Endodermal cell (in vitro differentiated cells): ENCODE measurements at regions not wholly inside any gene's neighbourhood (a gene's known extent, or its start where the extent isn't known, plus 50 kb on each side); places are given as distances from the start of the nearest gene placed in this dataset.

Experiments used
- DNase-seq: peaks from one replicate; pipeline ENCODE4 v3.0.0-alpha.2; 2017
- H3K27ac ChIP-seq: 2 replicates; pipeline ENCODE4 v1.5.1; 2013; ENCODE audit warnings: mild to moderate bottlenecking, low read depth, low read length, moderate library complexity
- H3K27me3 ChIP-seq: 2 replicates; pipeline ENCODE4 v1.6.1; 2013; ENCODE audit warnings: mild to moderate bottlenecking, low read length, moderate library complexity; ENCODE audit not compliant: insufficient read depth, control insufficient read depth, poor library complexity, severe bottlenecking
- H3K36me3 ChIP-seq: 2 replicates; pipeline ENCODE4 v1.7.0; 2013; ENCODE audit warnings: mild to moderate bottlenecking, low read length, moderate library complexity; ENCODE audit not compliant: control insufficient read depth, insufficient read depth
- H3K4me1 ChIP-seq: one replicate; pipeline ENCODE4 v1.7.0; 2013; ENCODE audit warnings: low read length; ENCODE audit not compliant: control insufficient read depth, insufficient read depth
- H3K4me3 ChIP-seq: 2 replicates; pipeline ENCODE4 v1.5.1; 2013; ENCODE audit warnings: mild to moderate bottlenecking, low read length, moderate library complexity
- H3K9ac ChIP-seq: 2 replicates; pipeline ENCODE4 v1.6.1; 2013; ENCODE audit warnings: mild to moderate bottlenecking, low read length, moderate library complexity; ENCODE audit not compliant: poor library complexity, severe bottlenecking; ENCODE audit errors: extremely low read depth
- H3K9me3 ChIP-seq: 2 replicates; pipeline ENCODE4 v1.6.1; 2013; ENCODE audit warnings: mild to moderate bottlenecking, low read length, moderate library complexity; ENCODE audit not compliant: control insufficient read depth
- H3K27ac Mint-ChIP-seq: 2 replicates; pipeline ENCODE4 v1.8.0; 2020; ENCODE audit warnings: mixed read lengths
- H3K27me3 Mint-ChIP-seq: 2 replicates; pipeline ENCODE4 v1.8.0; 2021; ENCODE audit warnings: mild to moderate bottlenecking, mixed read lengths; ENCODE audit not compliant: insufficient read depth
- H3K36me3 Mint-ChIP-seq: 2 replicates; pipeline ENCODE4 v1.8.0; 2020; ENCODE audit warnings: low read depth, mixed read lengths
- H3K4me1 Mint-ChIP-seq: 2 replicates; pipeline ENCODE4 v1.8.0; 2020; ENCODE audit warnings: mixed read lengths
- H3K4me3 Mint-ChIP-seq: 2 replicates; pipeline ENCODE4 v1.8.0; 2020; ENCODE audit warnings: mild to moderate bottlenecking, moderate library complexity, mixed read lengths
- H3K9me3 Mint-ChIP-seq: 2 replicates; pipeline ENCODE4 v1.8.0; 2020; ENCODE audit warnings: mild to moderate bottlenecking, mixed read lengths
- CTCF ChIP-seq: fragments of 200-600 bp; sonication (generic); conservative IDR thresholded peaks from 2 replicates; pipeline ENCODE4 v1.5.0; 2021; ENCODE audit warnings: antibody characterized with exemption, mild to moderate bottlenecking
- WGBS, 2 experiments: methylation state at CpG; one replicate each; pipeline versions ENCODE4 v1.1.5 to v1.1.7; 2013; ENCODE audit warnings: missing lambda C conversion rate in 2 of 2, mixed read lengths in 1 of 2; ENCODE audit not compliant: insufficient coverage in 1 of 2, insufficient read length in 1 of 2; 5-methylcytosine and 5-hydroxymethylcytosine counted together

DNA sequence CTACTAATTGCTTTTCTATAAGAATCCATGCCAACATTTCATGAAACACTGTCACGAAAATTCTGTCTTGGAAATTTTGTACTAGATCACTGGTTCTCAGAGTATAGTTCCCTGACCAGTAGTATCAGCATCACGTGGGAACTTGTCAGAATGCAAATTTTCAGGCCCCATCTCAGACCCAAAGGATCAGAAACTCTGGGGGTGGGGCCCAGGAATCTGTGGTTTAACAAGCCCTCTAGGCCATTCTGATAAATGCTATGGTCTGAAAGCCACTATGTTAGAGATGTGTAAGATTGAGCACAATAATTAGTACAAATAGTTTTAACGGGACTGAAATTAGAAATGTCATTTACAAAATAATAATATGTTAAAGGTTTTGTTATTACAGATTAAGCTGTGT, 615.7 kb upstream of the ARRDC3 start:
- H3K27me3 ChIP-seq = no peaks in the 10 kb centered on the region
- H3K9ac ChIP-seq = no peak overlapping the region
- H3K27ac ChIP-seq = no peak overlapping the region
- H3K4me3 ChIP-seq = no peak overlapping the region
- Mint-ChIP-seq H3K27me3 (no peaks in the 10 kb centered on the region), H3K36me3 (no peaks in the 10 kb centered on the region), H3K9me3 (no peaks in the 10 kb centered on the region), H3K27ac (no peak overlapping the region), H3K4me1 (no peaks in the 10 kb centered on the region), H3K4me3 (no peak overlapping the region)
- no peaks in the 10 kb centered on the region for H3K36me3 ChIP-seq
- 60 to 75% methylated on average over 2 to 3 of the region's 3 CpGs for WGBS, 2 experiments
- H3K9me3 ChIP-seq = no peaks in the 10 kb centered on the region
- no peak for TF ChIP-seq CTCF
- DNase-seq = no peak
- no peaks in the 10 kb centered on the region for H3K4me1 ChIP-seq

- DNase-seq = no peak
- TF ChIP-seq CTCF = no peak
- WGBS, 2 experiments = 80 to 89% methylated on average over 1 of the region's 1 CpG
- H3K4me1 Mint-ChIP-seq = no peaks in the 10 kb centered on the region
- no peak overlapping the region for H3K4me3 Mint-ChIP-seq
- Histone ChIP-seq H3K36me3 (no peaks in the 10 kb centered on the region), H3K27ac (no peak overlapping the region), H3K9ac (no peak overlapping the region), H3K4me1 (no peaks in the 10 kb centered on the region), H3K4me3 (no peak overlapping the region), H3K27me3 (no peaks in the 10 kb centered on the region), H3K9me3 (no peaks in the 10 kb centered on the region)
- no peaks in the 10 kb centered on the region for H3K36me3 Mint-ChIP-seq
- no peak overlapping the region for H3K27ac Mint-ChIP-seq
- no peaks in the 10 kb centered on the region for H3K9me3 Mint-ChIP-seq
- H3K27me3 Mint-ChIP-seq = no peaks in the 10 kb centered on the region
These were observed 600.8 kb upstream of the ARRDC3 start for GRCh38 chr5:91983869-91984268.

- H3K9me3 Mint-ChIP-seq = no peaks in the 10 kb centered on the region
- TF ChIP-seq CTCF = no peak
- H3K9ac ChIP-seq = no peak overlapping the region
- H3K36me3 Mint-ChIP-seq = no peaks in the 10 kb centered on the region
- H3K4me3 Mint-ChIP-seq = no peak overlapping the region
- no peaks in the 10 kb centered on the region for H3K27me3 Mint-ChIP-seq
- H3K27ac ChIP-seq = peak overlapping the region; percentile 76
- H3K4me1 Mint-ChIP-seq = peaks cover 4% of the 10 kb centered on the region
- no peaks in the 10 kb centered on the region for H3K4me1 ChIP-seq
- H3K36me3 ChIP-seq = no peaks in the 10 kb centered on the region
- H3K27me3 ChIP-seq = no peaks in the 10 kb centered on the region
- H3K9me3 ChIP-seq = no peaks in the 10 kb centered on the region
- WGBS, 2 experiments = 100% methylated on average over 1 of the region's 2 CpGs; no CpG with 5 or more reads in 1 of the 2 experiments
- H3K4me3 ChIP-seq = no peak overlapping the region
- H3K27ac Mint-ChIP-seq = no peak overlapping the region
- no peak for DNase-seq
These were observed 595.2 kb upstream of the ARRDC3 start for GRCh38 chr5:91978221-91978882.
